GM18870 (cell line): ENCODE measurements at regions not wholly inside any gene's neighbourhood (a gene's known extent, or its start where the extent isn't known, plus 50 kb on each side); places are given as distances from the start of the nearest gene placed in this dataset.

Experiments used
- ATAC-seq: cut with Tn5 transposase; IDR thresholded peaks from one replicate; pipeline ENCODE4 v1.9.1; 2021; ENCODE audit warnings: moderate library complexity; ENCODE audit not compliant: unreplicated experiment

- no peak for ATAC-seq
Observed at GRCh38 chr9:129390541-129390940, 212.5 kb upstream of the IER5L start.

DNA sequence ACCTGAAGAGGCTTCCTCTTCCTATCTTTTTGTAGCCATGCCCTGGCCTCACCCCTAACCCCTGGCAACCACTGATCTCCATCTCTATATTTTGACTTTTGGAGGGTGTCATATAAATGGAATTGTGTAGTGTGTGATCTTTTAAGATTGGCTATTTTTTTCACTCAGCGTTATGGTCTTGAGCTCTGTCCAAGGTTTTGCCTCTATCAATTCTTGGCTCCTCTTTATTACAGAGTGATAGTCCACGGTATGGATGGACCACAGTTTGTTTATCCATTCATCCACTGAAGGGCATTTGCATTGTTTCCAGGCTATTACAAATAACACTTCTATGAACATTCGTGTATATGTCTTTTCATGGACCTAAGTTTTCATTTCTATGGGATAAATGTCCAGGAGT, 209.8 kb upstream of the IER5L start:
- no peak for ATAC-seq

GRCh38 chr9:129386812-129387177, 208.7 kb upstream of the IER5L start:
- ATAC-seq: no peak

DNA sequence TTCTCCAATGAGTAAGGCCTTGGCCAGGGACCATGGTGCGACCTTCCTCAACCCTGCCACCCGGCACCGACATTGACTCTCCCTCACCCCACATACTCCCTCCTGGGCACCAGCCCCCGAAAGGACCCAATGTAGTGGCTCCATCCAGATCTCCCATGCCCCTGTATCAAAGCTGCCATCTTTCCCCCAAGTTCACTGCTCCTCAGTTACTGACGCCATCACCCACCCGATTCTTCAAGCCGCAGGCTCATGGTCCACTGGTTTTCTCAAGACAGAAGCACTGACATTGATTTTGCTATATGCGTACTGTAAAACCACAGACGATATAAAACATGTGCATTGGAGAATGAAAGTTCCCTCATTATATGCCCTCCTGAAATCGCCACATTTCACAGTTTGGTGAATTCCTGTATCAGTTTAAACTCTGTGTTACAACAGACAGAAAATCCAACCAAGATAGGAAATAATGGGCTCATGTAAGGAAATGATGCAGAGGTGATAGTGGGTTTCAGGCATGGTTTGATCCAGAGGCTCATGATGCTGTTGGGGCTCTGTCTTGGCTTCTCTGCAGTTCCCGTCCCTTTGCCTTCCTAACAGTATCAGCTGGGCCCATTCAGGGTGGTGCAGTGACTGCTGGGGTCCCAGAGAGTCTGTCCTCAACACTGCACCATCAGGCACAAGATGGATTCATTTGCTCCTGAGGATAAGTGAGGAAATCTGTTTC, 207.3 kb upstream of the IER5L start:
- no peak for ATAC-seq

- no peak for ATAC-seq
Observed at GRCh38 chr9:129384491-129385210, 206.6 kb upstream of the IER5L start.

- no peak for ATAC-seq
Observed at GRCh38 chr9:129383561-129384490, 205.8 kb upstream of the IER5L start.

- ATAC-seq: no peak
Observed at GRCh38 chr9:129383019-129383560, 205.0 kb upstream of the IER5L start.

DNA sequence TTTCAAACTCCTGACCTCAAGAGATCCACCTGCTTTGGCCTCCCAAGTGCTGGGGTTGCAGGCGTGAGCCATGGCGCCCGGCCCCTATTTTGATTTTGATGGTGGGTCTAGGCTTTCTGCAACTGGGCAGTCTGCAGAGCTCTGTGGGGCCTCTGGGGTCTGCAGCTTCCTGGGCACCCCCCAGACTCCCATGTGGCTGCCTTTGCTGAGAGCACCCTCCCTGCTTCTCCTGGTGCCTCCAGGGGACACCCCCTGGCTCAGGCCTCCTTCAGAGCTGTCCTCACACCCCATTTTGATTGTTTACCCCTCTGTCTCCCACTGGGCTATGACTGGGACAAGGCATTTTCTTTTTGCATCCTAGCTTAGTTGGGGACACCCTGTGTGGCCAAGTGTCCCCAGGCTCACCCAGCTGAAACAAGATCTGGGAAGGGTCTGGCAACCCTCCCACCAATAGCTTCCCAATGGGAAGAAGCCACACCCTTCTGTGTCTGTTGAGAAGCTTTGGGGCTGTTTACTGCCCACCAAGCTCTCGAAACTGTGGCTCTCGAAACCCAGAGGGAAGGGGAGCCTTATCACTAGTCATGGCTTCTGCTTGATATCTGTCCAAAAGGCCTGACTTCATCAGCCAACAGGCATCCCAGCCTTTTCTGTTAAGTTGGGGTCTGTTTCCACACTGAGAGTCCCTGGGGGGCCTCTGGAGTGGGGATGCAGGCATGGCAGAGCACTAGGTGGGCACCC, 204.4 kb upstream of the IER5L start:
- no peak for ATAC-seq

GRCh38 chr9:129381481-129381957, 203.5 kb upstream of the IER5L start:
- ATAC-seq: no peak

- no peak for ATAC-seq
Observed at GRCh38 chr9:129380961-129381401, 202.9 kb upstream of the IER5L start.

- no peak for ATAC-seq
Observed at GRCh38 chr9:129379886-129380285, 201.8 kb upstream of the IER5L start.

GRCh38 chr9:129379181-129379836, 201.2 kb upstream of the IER5L start:
- no peak for ATAC-seq

GRCh38 chr9:129377931-129378661, 200.0 kb upstream of the IER5L start:
- ATAC-seq: no peak

DNA sequence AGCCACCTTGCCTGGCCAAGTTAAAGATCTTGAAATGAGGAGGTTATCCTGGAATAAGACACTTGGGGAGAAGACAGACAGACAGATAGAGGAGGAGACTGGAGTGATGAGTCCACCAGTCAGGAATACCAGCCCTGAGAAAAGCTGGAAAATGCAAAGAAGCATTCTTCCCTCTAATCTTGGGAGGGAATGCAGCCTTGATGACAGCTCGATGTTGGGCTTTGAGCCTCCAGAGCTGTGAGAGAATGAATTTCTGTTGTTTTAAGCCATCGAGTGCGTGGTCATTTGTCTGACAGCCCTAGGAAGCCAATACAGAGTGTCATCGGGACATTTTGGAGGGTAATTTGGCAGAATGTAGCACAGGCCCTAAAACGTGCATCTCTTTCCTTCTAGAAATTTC, 199.1 kb upstream of the IER5L start:
- no peak for ATAC-seq

GRCh38 chr9:129375845-129376244, 197.8 kb upstream of the IER5L start:
- no peak for ATAC-seq

DNA sequence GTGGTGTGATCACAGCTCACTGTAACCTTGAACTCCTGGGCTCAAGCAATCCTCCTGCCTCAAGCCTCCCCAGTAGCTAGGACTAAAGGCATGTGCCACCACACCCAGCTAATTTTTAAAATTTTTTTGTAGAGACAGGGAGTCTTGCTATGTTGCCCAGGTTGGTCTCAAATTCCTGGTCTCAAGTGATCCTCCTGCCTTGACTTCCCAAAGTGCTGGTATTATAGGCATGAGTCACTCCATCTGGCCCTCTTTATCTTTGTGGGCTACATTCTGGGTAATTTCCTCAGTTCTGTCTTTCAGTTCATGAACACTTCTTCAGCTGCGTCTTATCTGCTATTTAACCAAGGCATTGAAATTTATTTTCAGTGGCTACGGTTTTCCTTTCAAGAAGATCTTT, 196.6 kb upstream of the IER5L start:
- ATAC-seq: no peak

DNA sequence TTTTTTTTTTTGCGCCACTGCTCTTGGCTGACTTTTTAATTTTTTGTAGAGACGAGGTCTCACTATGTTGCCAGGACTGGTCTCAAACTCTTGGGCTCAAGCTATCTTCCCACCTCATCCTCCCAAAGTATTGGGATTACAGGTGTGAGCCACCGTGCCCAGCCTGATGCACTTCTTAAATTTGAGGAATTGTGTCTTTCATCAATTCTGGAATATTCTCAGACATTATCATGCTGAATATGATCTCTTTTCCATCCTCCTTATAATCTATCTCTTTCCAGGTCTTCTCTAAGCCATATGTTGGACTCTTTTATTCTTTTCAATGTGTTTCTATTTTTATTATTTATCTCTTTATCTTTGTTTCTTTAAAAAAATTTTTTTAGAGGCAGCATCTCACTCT, 196.2 kb upstream of the IER5L start:
- no peak for ATAC-seq

DNA sequence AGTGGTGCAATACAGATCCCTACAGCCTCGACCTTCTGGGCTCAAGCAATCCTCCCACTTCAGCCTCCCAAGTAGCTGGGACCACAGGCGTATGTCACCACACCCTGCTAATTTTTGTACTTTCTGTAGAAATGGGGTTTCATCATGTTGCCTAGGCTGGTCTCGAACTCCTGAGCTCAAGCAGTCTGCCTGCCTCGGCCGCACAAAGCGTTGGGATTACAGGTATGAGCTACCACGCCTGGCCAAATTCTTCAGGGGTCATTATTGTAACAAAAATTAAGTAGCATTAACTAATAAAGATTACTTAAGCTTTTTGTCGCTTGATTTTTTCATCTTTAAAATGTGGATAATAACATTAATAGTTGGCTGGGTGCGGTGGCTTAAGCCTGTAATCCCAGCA, 195.3 kb upstream of the IER5L start:
- ATAC-seq: no peak

- no peak for ATAC-seq
Observed at GRCh38 chr9:129370770-129371169, 192.7 kb upstream of the IER5L start.
